Hepatocyte (in vitro differentiated cells): ENCODE measurements at regions not wholly inside any gene's neighbourhood (a gene's known extent, or its start where the extent isn't known, plus 50 kb on each side); places are given as distances from the start of the nearest gene placed in this dataset.

Source experiments
- EZH2phosphoT487 ChIP-seq: fragments of 200-600 bp; sonication (generic); IDR thresholded peaks from one replicate; pipeline ENCODE4 v1.6.1; 2018; ENCODE audit warnings: antibody characterized with exemption, mild to moderate bottlenecking, low read depth, moderate library complexity; ENCODE audit not compliant: unreplicated experiment, severe bottlenecking
- TF ChIP-seq, protein P1 (sequence below): fragments of 200-600 bp; sonication (generic); IDR thresholded peaks from 2 replicates; pipeline ENCODE4 v1.5.1; 2016; ENCODE audit warnings: antibody characterized with exemption, mild to moderate bottlenecking; ENCODE audit not compliant: poor library complexity

GRCh38 chr12:67377541-67377940 lies 108.4 kb downstream of the CAND1 start:
- TF ChIP-seq, protein P1, sequence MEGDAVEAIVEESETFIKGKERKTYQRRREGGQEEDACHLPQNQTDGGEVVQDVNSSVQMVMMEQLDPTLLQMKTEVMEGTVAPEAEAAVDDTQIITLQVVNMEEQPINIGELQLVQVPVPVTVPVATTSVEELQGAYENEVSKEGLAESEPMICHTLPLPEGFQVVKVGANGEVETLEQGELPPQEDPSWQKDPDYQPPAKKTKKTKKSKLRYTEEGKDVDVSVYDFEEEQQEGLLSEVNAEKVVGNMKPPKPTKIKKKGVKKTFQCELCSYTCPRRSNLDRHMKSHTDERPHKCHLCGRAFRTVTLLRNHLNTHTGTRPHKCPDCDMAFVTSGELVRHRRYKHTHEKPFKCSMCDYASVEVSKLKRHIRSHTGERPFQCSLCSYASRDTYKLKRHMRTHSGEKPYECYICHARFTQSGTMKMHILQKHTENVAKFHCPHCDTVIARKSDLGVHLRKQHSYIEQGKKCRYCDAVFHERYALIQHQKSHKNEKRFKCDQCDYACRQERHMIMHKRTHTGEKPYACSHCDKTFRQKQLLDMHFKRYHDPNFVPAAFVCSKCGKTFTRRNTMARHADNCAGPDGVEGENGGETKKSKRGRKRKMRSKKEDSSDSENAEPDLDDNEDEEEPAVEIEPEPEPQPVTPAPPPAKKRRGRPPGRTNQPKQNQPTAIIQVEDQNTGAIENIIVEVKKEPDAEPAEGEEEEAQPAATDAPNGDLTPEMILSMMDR: no peak
- no peak for TF ChIP-seq EZH2phosphoT487
